Activated B cell treated with CpG ODN at 0.5 μM for 24 hours (primary cell): ENCODE measurements at regions not wholly inside any gene's neighbourhood (a gene's known extent, or its start where the extent isn't known, plus 50 kb on each side); places are given as distances from the start of the nearest gene placed in this dataset.

Source experiments
- ATAC-seq: fragments of 200-7000 bp; cut with Tn5 transposase; one replicate; pipeline ENCODE4 v1.10.0; 2021; ENCODE audit warnings: low read depth, mild to moderate bottlenecking, moderate library complexity
- CTCF ChIA-PET: fragments of 350-600 bp; sonication (Branson Sonifier 250); formaldehyde crosslinking; loops from one replicate; lab custom pipeline; 2021; ENCODE audit warnings: antibody characterized with exemption; lab: Charles Lee
- POLR2A ChIA-PET: fragments of 350-600 bp; sonication (Branson Sonifier 250); formaldehyde crosslinking; loops from one replicate; lab custom pipeline; 2021; ENCODE audit warnings: antibody characterized with exemption; lab: Charles Lee
- DNase-seq: peaks from one replicate; pipeline ENCODE4 v3.0.0; 2022
- H3K27ac Mint-ChIP-seq: one replicate; pipeline ENCODE4 v1.8.0; 2020; ENCODE audit warnings: mixed read lengths
- H3K27me3 Mint-ChIP-seq: one replicate; pipeline ENCODE4 v1.8.0; 2021; ENCODE audit warnings: mixed read lengths
- H3K36me3 Mint-ChIP-seq: one replicate; pipeline ENCODE4 v1.8.0; 2021; ENCODE audit warnings: low read depth, mixed read lengths
- H3K4me1 Mint-ChIP-seq: one replicate; pipeline ENCODE4 v1.8.0; 2021; ENCODE audit warnings: mixed read lengths
- H3K4me3 Mint-ChIP-seq: one replicate; pipeline ENCODE4 v1.8.0; 2020; ENCODE audit warnings: mild to moderate bottlenecking, mixed read lengths
- H3K9me3 Mint-ChIP-seq: one replicate; pipeline ENCODE4 v1.8.0; 2020; ENCODE audit warnings: mixed read lengths
- intact Hi-C: fragments of 100-400 bp; cut with micrococcal nuclease; formaldehyde crosslinking; loops from one replicate; pipeline ENCODE4 v1.15.1; 2024
- TF ChIP-seq, protein P1 (sequence below): fragments of 200-600 bp; IDR thresholded peaks from one replicate; pipeline ENCODE4 v1.8.0; 2022; ENCODE audit warnings: antibody characterized with exemption, mild to moderate bottlenecking

DNA sequence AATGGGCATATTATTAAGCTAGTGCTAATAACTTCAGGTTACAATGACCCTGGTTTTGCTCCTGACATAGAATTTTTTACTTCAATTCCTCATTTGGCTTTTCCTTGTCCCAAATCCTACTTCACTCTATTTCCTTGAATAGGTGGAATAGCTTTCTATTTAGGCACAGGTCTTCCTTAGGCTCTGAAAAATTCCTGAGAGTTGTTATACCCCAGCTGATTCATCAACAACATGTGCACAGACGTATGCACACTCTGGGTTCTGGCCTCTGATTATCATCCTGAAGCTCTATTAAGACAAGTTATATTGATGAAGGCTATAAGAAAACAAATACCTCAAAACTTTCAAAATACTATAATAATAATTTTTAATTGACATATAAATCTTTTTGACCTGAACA lies 172.4 kb downstream of the NTMT2 start:
- Mint-ChIP-seq H3K4me1 (no peaks in the 10 kb centered on the region), H3K27me3 (no peaks in the 10 kb centered on the region), H3K9me3 (no peaks in the 10 kb centered on the region), H3K36me3 (no peaks in the 10 kb centered on the region), H3K4me3 (no peak overlapping the region), H3K27ac (no peak overlapping the region)
- DNase-seq (no peak), ATAC-seq (no peak)
- TF ChIP-seq, protein P1, sequence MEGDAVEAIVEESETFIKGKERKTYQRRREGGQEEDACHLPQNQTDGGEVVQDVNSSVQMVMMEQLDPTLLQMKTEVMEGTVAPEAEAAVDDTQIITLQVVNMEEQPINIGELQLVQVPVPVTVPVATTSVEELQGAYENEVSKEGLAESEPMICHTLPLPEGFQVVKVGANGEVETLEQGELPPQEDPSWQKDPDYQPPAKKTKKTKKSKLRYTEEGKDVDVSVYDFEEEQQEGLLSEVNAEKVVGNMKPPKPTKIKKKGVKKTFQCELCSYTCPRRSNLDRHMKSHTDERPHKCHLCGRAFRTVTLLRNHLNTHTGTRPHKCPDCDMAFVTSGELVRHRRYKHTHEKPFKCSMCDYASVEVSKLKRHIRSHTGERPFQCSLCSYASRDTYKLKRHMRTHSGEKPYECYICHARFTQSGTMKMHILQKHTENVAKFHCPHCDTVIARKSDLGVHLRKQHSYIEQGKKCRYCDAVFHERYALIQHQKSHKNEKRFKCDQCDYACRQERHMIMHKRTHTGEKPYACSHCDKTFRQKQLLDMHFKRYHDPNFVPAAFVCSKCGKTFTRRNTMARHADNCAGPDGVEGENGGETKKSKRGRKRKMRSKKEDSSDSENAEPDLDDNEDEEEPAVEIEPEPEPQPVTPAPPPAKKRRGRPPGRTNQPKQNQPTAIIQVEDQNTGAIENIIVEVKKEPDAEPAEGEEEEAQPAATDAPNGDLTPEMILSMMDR, result no peak
- CTCF ChIA-PET, result no interaction called here
- intact Hi-C loops, result no loop called here
- POLR2A ChIA-PET, result no interaction called here

GRCh38 chr1:170318736-170319135 lies 173.0 kb downstream of the NTMT2 start:
- Mint-ChIP-seq H3K9me3 (peaks cover under 1% of the 10 kb centered on the region), H3K4me1 (no peaks in the 10 kb centered on the region), H3K36me3 (no peaks in the 10 kb centered on the region), H3K27me3 (no peaks in the 10 kb centered on the region), H3K27ac (no peak overlapping the region), H3K4me3 (no peak overlapping the region)
- POLR2A ChIA-PET, result no interaction called here
- no peak for DNase-seq
- no peak for ATAC-seq
- intact Hi-C loops, result no loop called here
- TF ChIP-seq, protein P1, result no peak
- CTCF ChIA-PET, result no interaction called here

GRCh38 chr1:170321113-170321512 lies 175.4 kb downstream of the NTMT2 start:
- intact Hi-C loops, result no loop called here
- ChIA-PET POLR2A (no interaction called here), CTCF (no interaction called here)

GRCh38 chr1:170326186-170326585 lies 180.4 kb downstream of the NTMT2 start:
- DNase-seq (no peak), ATAC-seq (no peak)
- TF ChIP-seq, protein P1, result no peak
- Mint-ChIP-seq H3K9me3 (peaks cover 2% of the 10 kb centered on the region), H3K27ac (no peak overlapping the region), H3K27me3 (no peaks in the 10 kb centered on the region), H3K4me1 (no peaks in the 10 kb centered on the region), H3K36me3 (no peaks in the 10 kb centered on the region), H3K4me3 (no peak overlapping the region)
- CTCF ChIA-PET, result no interaction called here
- intact Hi-C loops, result no loop called here
- POLR2A ChIA-PET, result no interaction called here

More at GRCh38 chr1:170321113-170321512, 175.4 kb downstream of the NTMT2 start:
- peaks cover 2% of the 10 kb centered on the region for H3K9me3 Mint-ChIP-seq
- H3K36me3 Mint-ChIP-seq, result no peaks in the 10 kb centered on the region
- no peaks in the 10 kb centered on the region for H3K4me1 Mint-ChIP-seq
- ATAC-seq (no peak), DNase-seq (no peak)
- H3K27me3 Mint-ChIP-seq, result no peaks in the 10 kb centered on the region
- no peak overlapping the region for H3K4me3 Mint-ChIP-seq
- H3K27ac Mint-ChIP-seq, result no peak overlapping the region
- TF ChIP-seq, protein P1, result no peak

DNA sequence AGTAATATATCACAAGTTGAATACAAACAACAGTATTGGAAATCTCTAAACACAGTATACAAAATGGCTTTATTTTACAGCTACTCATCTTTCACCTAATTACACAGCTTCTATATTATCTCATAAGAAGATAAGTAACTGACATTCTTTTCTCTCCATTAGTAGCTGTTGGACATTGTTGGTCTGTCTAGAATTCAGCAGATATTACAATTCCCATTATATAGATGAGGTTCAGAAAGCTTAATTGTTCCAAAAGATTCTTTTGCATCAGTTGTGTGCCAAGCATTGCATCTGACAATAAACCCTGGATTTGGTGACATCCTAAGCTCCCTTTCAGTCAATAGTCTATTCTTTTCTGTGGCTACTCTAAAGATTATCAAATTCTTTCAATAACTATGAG lies 187.0 kb downstream of the NTMT2 start:
- POLR2A ChIA-PET, result no interaction called here
- Mint-ChIP-seq H3K27ac (no peak overlapping the region), H3K9me3 (no peaks in the 10 kb centered on the region), H3K27me3 (no peaks in the 10 kb centered on the region), H3K4me3 (no peak overlapping the region), H3K4me1 (no peaks in the 10 kb centered on the region), H3K36me3 (no peaks in the 10 kb centered on the region)
- DNase-seq, result no peak
- CTCF ChIA-PET, result no interaction called here
- ATAC-seq, result no peak
- TF ChIP-seq, protein P1, result no peak
- intact Hi-C loops, result no loop called here
